ENCODE measurements at regions not wholly inside any gene's neighbourhood (a gene's known extent, or its start where the extent isn't known, plus 50 kb on each side); places are given as distances from the start of the nearest gene placed in this dataset.

GRCh38 chr18:40493316-40493715, 1461.7 kb upstream of the PIK3C3 start:
- H3K9me3 ChIP-seq (ENCODE audit: control insufficient read depth, insufficient read depth, low read length): peaks cover 3% of the 10 kb centered on the region; the same call in 1 of the 2 replicates
- no peak overlapping the region for H3K4me3 ChIP-seq (ENCODE audit: low read length)
- H3K36me3 ChIP-seq (ENCODE audit: control insufficient read depth, low read length): no peaks in the 10 kb centered on the region
- no peaks in the 10 kb centered on the region; the same call in 1 of the 2 replicates for H3K9me2 ChIP-seq (replicated peaks; ENCODE audit: control insufficient read depth, low read length)
- H3K79me2 ChIP-seq (ENCODE audit: control insufficient read depth, low read length): no peaks in the 10 kb centered on the region
- H3K27me3 ChIP-seq (ENCODE audit: control insufficient read depth, low read length): no peaks in the 10 kb centered on the region
- H4K20me1 ChIP-seq (ENCODE audit: control insufficient read depth, insufficient read depth, low read depth, low read length): no peaks in the 10 kb centered on the region
- no peak overlapping the region for H3K27ac ChIP-seq (ENCODE audit: low read depth, low read length)
- no peaks in the 10 kb centered on the region for H3K4me1 ChIP-seq (ENCODE audit: control insufficient read depth, low read length)
- no peaks in the 10 kb centered on the region for H3F3A ChIP-seq (ENCODE audit: control insufficient read depth, insufficient read depth)
- H3K4me2 ChIP-seq (ENCODE audit: low read length): no peak overlapping the region
- TF ChIP-seq CTCF (IDR thresholded peaks at IDR 0.05; ENCODE audit: low read depth, low read length, poor library complexity, severe bottlenecking) (no peak), EZH2phosphoT487 (IDR thresholded peaks at IDR 0.05; ENCODE audit: borderline replicate concordance, low read length) (no peak)

GRCh38 chr18:40489301-40489700, 1465.7 kb upstream of the PIK3C3 start:
- TF ChIP-seq EZH2phosphoT487 (IDR thresholded peaks at IDR 0.05; ENCODE audit: borderline replicate concordance, low read length): no peak
- no peak for TF ChIP-seq CTCF (IDR thresholded peaks at IDR 0.05; ENCODE audit: low read depth, low read length, poor library complexity, severe bottlenecking)
- H3K4me3 ChIP-seq (ENCODE audit: low read length): no peak overlapping the region
- no peak overlapping the region for H3K4me2 ChIP-seq (ENCODE audit: low read length)
- H3F3A ChIP-seq (ENCODE audit: control insufficient read depth, insufficient read depth): no peaks in the 10 kb centered on the region
- no peaks in the 10 kb centered on the region for H3K79me2 ChIP-seq (ENCODE audit: control insufficient read depth, low read length)
- H3K9me3 ChIP-seq (ENCODE audit: control insufficient read depth, insufficient read depth, low read length): no peaks in the 10 kb centered on the region; the same call in 1 of the 2 replicates
- H3K4me1 ChIP-seq (ENCODE audit: control insufficient read depth, low read length): no peaks in the 10 kb centered on the region
- H3K36me3 ChIP-seq (ENCODE audit: control insufficient read depth, low read length): no peaks in the 10 kb centered on the region
- H3K9me2 ChIP-seq (replicated peaks; ENCODE audit: control insufficient read depth, low read length): no peaks in the 10 kb centered on the region
- H4K20me1 ChIP-seq (ENCODE audit: control insufficient read depth, insufficient read depth, low read depth, low read length): no peaks in the 10 kb centered on the region
- no peaks in the 10 kb centered on the region for H3K27me3 ChIP-seq (ENCODE audit: control insufficient read depth, low read length)
- no peak overlapping the region for H3K27ac ChIP-seq (ENCODE audit: low read depth, low read length)

- H3K4me3 ChIP-seq (ENCODE audit: low read length): no peak overlapping the region
- H4K20me1 ChIP-seq (ENCODE audit: control insufficient read depth, insufficient read depth, low read depth, low read length): no peaks in the 10 kb centered on the region
- no peaks in the 10 kb centered on the region for H3F3A ChIP-seq (ENCODE audit: control insufficient read depth, insufficient read depth)
- no peaks in the 10 kb centered on the region; the same call in 1 of the 2 replicates for H3K9me3 ChIP-seq (ENCODE audit: control insufficient read depth, insufficient read depth, low read length)
- no peak overlapping the region for H3K27ac ChIP-seq (ENCODE audit: low read depth, low read length)
- no peak overlapping the region for H3K4me2 ChIP-seq (ENCODE audit: low read length)
- TF ChIP-seq CTCF (IDR thresholded peaks at IDR 0.05; ENCODE audit: low read depth, low read length, poor library complexity, severe bottlenecking) (no peak), EZH2phosphoT487 (IDR thresholded peaks at IDR 0.05; ENCODE audit: borderline replicate concordance, low read length) (no peak)
- no peaks in the 10 kb centered on the region for H3K9me2 ChIP-seq (replicated peaks; ENCODE audit: control insufficient read depth, low read length)
- no peaks in the 10 kb centered on the region for H3K27me3 ChIP-seq (ENCODE audit: control insufficient read depth, low read length)
- no peaks in the 10 kb centered on the region for H3K36me3 ChIP-seq (ENCODE audit: control insufficient read depth, low read length)
- H3K79me2 ChIP-seq (ENCODE audit: control insufficient read depth, low read length): no peaks in the 10 kb centered on the region
- H3K4me1 ChIP-seq (ENCODE audit: control insufficient read depth, low read length): no peaks in the 10 kb centered on the region
These were observed 1469.7 kb upstream of the PIK3C3 start for GRCh38 chr18:40485318-40485717.

Measured in DOHH2 (cell line).